Astrocyte (in vitro differentiated cells and primary cell): ENCODE measurements at regions not wholly inside any gene's neighbourhood (a gene's known extent, or its start where the extent isn't known, plus 50 kb on each side); places are given as distances from the start of the nearest gene placed in this dataset.

Experiments used
- DNase-seq: peaks from one replicate; pipeline ENCODE4 v3.0.0-alpha.2; 2010; ENCODE audit warnings: low read depth
- FAIRE-seq: peaks from 2 replicates; lab custom pipeline; 2011; peaks lifted over from hg19 to GRCh38; lab: Jason Lieb, UNC
- H2AFZ ChIP-seq: 2 replicates; pipeline ENCODE4 v1.6.0; 2012; ENCODE audit warnings: low read depth, low read length, inconsistent platforms
- H3K27ac ChIP-seq: 2 replicates; pipeline ENCODE4 v1.5.1; 2011; ENCODE audit warnings: low read depth, low read length, inconsistent platforms
- H3K27me3 ChIP-seq: 2 replicates; pipeline ENCODE4 v1.6.0; 2011; ENCODE audit warnings: low read length, inconsistent platforms; ENCODE audit not compliant: insufficient read depth
- H3K36me3 ChIP-seq: 2 replicates; pipeline ENCODE4 v1.5.1; 2011; ENCODE audit warnings: low read length, inconsistent platforms; ENCODE audit not compliant: insufficient read depth
- H3K4me1 ChIP-seq: 2 replicates; pipeline ENCODE4 v1.5.1; 2011; ENCODE audit warnings: low read length, inconsistent platforms; ENCODE audit not compliant: insufficient read depth
- H3K4me2 ChIP-seq: 2 replicates; pipeline ENCODE4 v1.6.0; 2012; ENCODE audit warnings: low read length, inconsistent platforms
- H3K4me3 ChIP-seq: 2 replicates; pipeline ENCODE4 v1.5.1; 2011; ENCODE audit warnings: low read depth, mild to moderate bottlenecking, low read length, inconsistent platforms; ENCODE audit not compliant: insufficient read depth
- H3K79me2 ChIP-seq: 2 replicates; pipeline ENCODE4 v1.6.0; 2012; ENCODE audit warnings: mild to moderate bottlenecking, low read length, inconsistent platforms; ENCODE audit not compliant: insufficient read depth
- H3K9ac ChIP-seq: 2 replicates; pipeline ENCODE4 v1.6.0; 2012; ENCODE audit warnings: mild to moderate bottlenecking, low read length, inconsistent platforms
- H3K9me3 ChIP-seq: 2 replicates; pipeline ENCODE4 v1.5.1; 2012; ENCODE audit warnings: low read depth, mild to moderate bottlenecking, low read length, inconsistent platforms; ENCODE audit not compliant: insufficient read depth
- H4K20me1 ChIP-seq: 2 replicates; pipeline ENCODE4 v1.6.0; 2012; ENCODE audit warnings: low read length, inconsistent platforms; ENCODE audit not compliant: insufficient read depth
- H3K27ac Mint-ChIP-seq: one replicate; pipeline ENCODE4 v1.8.0; 2021; ENCODE audit warnings: mild to moderate bottlenecking, mixed read lengths; ENCODE audit not compliant: unreplicated experiment
- H3K27me3 Mint-ChIP-seq: one replicate; pipeline ENCODE4 v1.8.0; 2021; ENCODE audit warnings: low read depth, mixed read lengths; ENCODE audit not compliant: unreplicated experiment
- H3K36me3 Mint-ChIP-seq: one replicate; pipeline ENCODE4 v1.8.0; 2021; ENCODE audit warnings: low read depth, mixed read lengths; ENCODE audit not compliant: unreplicated experiment
- H3K4me1 Mint-ChIP-seq: one replicate; pipeline ENCODE4 v1.8.0; 2021; ENCODE audit warnings: low read depth, mixed read lengths; ENCODE audit not compliant: unreplicated experiment
- H3K4me3 Mint-ChIP-seq: one replicate; pipeline ENCODE4 v1.8.0; 2021; ENCODE audit warnings: mild to moderate bottlenecking, moderate library complexity, mixed read lengths; ENCODE audit not compliant: unreplicated experiment
- H3K9me3 Mint-ChIP-seq: one replicate; pipeline ENCODE4 v1.8.0; 2021; ENCODE audit warnings: mild to moderate bottlenecking, mixed read lengths; ENCODE audit not compliant: unreplicated experiment
- EZH2 ChIP-seq: IDR thresholded peaks from 2 replicates; pipeline ENCODE4 v1.6.1; 2012; ENCODE audit warnings: mild to moderate bottlenecking, low read length, inconsistent platforms; ENCODE audit not compliant: insufficient read depth
- TF ChIP-seq, protein P1 (sequence below): IDR thresholded peaks from 2 replicates; pipeline ENCODE4 v1.5.1; 2011; ENCODE audit warnings: low read depth, mild to moderate bottlenecking, inconsistent platforms, low read length, moderate library complexity; ENCODE audit not compliant: insufficient read depth

DNA sequence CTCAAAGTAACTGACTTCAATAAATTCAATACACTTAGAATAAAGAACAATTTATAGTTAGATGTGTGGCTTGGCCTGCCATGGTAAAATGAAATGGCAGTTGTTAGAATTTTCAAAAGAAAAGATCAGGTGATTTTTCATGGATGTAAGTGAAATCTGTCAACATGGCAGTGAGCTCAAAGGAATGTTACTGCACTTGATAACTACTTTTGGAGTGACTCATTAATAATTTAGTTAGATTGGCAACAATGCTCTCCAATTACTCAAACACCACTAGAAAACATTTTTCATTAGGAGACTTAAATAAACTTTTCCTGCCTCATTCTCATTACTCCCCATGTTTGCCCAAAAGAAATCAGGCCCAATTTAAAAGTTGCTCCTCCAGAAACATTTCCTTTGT lies 860.2 kb upstream of the AMELY start:
- H3K79me2 ChIP-seq, result no peaks in the 10 kb centered on the region
- Mint-ChIP-seq H3K36me3 (no peaks in the 10 kb centered on the region), H3K27ac (no peak overlapping the region), H3K9me3 (no peaks in the 10 kb centered on the region), H3K4me3 (no peak overlapping the region), H3K4me1 (no peaks in the 10 kb centered on the region), H3K27me3 (no peaks in the 10 kb centered on the region)
- no peak overlapping the region for H3K9ac ChIP-seq
- H3K4me2 ChIP-seq, result no peak overlapping the region
- no peak for FAIRE-seq
- H2AFZ ChIP-seq, result no peak overlapping the region
- no peak overlapping the region for H3K4me3 ChIP-seq
- H3K4me1 ChIP-seq, result peaks cover 2% of the 10 kb centered on the region
- H3K9me3 ChIP-seq, result no peaks in the 10 kb centered on the region
- TF ChIP-seq EZH2, result no peak
- TF ChIP-seq, protein P1, sequence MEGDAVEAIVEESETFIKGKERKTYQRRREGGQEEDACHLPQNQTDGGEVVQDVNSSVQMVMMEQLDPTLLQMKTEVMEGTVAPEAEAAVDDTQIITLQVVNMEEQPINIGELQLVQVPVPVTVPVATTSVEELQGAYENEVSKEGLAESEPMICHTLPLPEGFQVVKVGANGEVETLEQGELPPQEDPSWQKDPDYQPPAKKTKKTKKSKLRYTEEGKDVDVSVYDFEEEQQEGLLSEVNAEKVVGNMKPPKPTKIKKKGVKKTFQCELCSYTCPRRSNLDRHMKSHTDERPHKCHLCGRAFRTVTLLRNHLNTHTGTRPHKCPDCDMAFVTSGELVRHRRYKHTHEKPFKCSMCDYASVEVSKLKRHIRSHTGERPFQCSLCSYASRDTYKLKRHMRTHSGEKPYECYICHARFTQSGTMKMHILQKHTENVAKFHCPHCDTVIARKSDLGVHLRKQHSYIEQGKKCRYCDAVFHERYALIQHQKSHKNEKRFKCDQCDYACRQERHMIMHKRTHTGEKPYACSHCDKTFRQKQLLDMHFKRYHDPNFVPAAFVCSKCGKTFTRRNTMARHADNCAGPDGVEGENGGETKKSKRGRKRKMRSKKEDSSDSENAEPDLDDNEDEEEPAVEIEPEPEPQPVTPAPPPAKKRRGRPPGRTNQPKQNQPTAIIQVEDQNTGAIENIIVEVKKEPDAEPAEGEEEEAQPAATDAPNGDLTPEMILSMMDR, result no peak
- DNase-seq, result no peak
- no peaks in the 10 kb centered on the region for H3K27me3 ChIP-seq
- no peaks in the 10 kb centered on the region for H3K36me3 ChIP-seq
- H4K20me1 ChIP-seq, result no peaks in the 10 kb centered on the region
- no peak overlapping the region for H3K27ac ChIP-seq

DNA sequence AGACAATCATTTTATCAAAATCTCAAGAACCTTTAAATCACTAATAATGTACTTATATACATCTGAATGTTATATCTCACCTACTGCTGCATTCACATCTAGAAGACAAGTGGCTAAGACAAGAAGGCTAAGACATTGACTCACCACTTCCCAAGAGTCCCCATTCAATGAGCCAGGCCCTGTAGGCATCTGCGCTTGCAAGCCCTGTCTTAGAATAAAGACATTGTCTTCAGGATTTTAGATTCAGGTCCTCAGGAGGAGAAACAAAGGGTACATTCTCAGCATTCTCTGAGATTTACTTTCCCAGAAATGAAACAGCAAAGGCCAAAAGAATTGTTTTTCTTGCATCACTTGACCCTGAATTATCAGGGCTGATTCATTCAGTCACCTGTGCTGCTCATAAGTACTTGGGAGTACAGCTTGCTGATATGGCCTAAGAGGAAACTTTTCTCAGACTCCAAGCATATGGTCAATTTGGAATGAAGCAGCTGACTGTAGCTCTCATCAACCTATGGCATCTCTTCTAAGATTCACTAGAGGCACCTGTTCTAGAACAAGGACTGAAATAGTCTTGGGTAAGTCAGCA lies 858.3 kb upstream of the AMELY start:
- H3K4me3 ChIP-seq, result no peak overlapping the region
- TF ChIP-seq, protein P1, result no peak
- TF ChIP-seq EZH2, result no peak
- no peak overlapping the region for H3K9ac ChIP-seq
- H3K27ac Mint-ChIP-seq, result no peak overlapping the region
- no peaks in the 10 kb centered on the region for H3K27me3 ChIP-seq
- FAIRE-seq, result no peak
- no peak overlapping the region for H3K27ac ChIP-seq
- H3K4me2 ChIP-seq, result no peak overlapping the region
- no peaks in the 10 kb centered on the region for H3K36me3 ChIP-seq
- H3K4me1 Mint-ChIP-seq, result no peaks in the 10 kb centered on the region
- no peaks in the 10 kb centered on the region for H3K79me2 ChIP-seq
- no peaks in the 10 kb centered on the region for H4K20me1 ChIP-seq
- no peak overlapping the region for H3K4me3 Mint-ChIP-seq
- H3K9me3 Mint-ChIP-seq, result no peaks in the 10 kb centered on the region
- H3K9me3 ChIP-seq, result no peaks in the 10 kb centered on the region
- no peak overlapping the region for H2AFZ ChIP-seq
- peaks cover 2% of the 10 kb centered on the region for H3K4me1 ChIP-seq
- no peak for DNase-seq
- H3K36me3 Mint-ChIP-seq, result no peaks in the 10 kb centered on the region
- H3K27me3 Mint-ChIP-seq, result no peaks in the 10 kb centered on the region

DNA sequence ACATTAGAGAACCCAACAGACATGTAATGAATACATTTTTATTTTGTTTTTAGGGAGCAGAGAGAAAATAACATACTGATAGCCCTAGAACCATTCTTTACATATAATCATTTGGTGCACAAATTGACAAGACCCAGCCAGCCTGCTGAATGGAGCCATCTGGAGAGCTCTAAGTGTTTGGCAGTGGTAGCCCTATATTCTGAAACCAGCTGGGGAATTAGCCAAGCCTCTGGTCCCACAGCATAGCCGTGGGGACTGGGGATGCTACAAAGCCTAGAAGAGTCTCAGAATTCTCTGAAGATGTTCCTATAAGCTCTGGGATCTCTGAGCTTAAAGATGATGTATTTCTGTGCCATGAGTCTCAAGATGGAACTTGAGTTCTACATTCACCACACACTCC lies 857.3 kb upstream of the AMELY start:
- no peak for TF ChIP-seq EZH2
- TF ChIP-seq, protein P1, result no peak
- no peaks in the 10 kb centered on the region for H3K79me2 ChIP-seq
- H3K36me3 ChIP-seq, result no peaks in the 10 kb centered on the region
- H3K9me3 Mint-ChIP-seq, result no peaks in the 10 kb centered on the region
- H3K4me2 ChIP-seq, result no peak overlapping the region
- H2AFZ ChIP-seq, result no peak overlapping the region
- no peaks in the 10 kb centered on the region for H3K27me3 ChIP-seq
- no peak for FAIRE-seq
- H3K4me3 ChIP-seq, result no peak overlapping the region
- H3K27me3 Mint-ChIP-seq, result no peaks in the 10 kb centered on the region
- peaks cover 2% of the 10 kb centered on the region for H3K4me1 ChIP-seq
- no peak overlapping the region for H3K9ac ChIP-seq
- DNase-seq, result no peak
- no peaks in the 10 kb centered on the region for H3K4me1 Mint-ChIP-seq
- no peaks in the 10 kb centered on the region for H4K20me1 ChIP-seq
- H3K9me3 ChIP-seq, result no peaks in the 10 kb centered on the region
- no peak overlapping the region for H3K4me3 Mint-ChIP-seq
- no peaks in the 10 kb centered on the region for H3K36me3 Mint-ChIP-seq
- H3K27ac ChIP-seq, result no peak overlapping the region
- no peak overlapping the region for H3K27ac Mint-ChIP-seq
